GM12872 (cell line): ENCODE measurements at regions not wholly inside any gene's neighbourhood (a gene's known extent, or its start where the extent isn't known, plus 50 kb on each side); places are given as distances from the start of the nearest gene placed in this dataset.

Experiments used
- TF ChIP-seq, protein P1 (sequence below): IDR thresholded peaks from 3 replicates; pipeline ENCODE4 v1.5.1; 2011; ENCODE audit warnings: low read depth, mild to moderate bottlenecking, low read length, moderate library complexity; ENCODE audit not compliant: insufficient read depth

DNA sequence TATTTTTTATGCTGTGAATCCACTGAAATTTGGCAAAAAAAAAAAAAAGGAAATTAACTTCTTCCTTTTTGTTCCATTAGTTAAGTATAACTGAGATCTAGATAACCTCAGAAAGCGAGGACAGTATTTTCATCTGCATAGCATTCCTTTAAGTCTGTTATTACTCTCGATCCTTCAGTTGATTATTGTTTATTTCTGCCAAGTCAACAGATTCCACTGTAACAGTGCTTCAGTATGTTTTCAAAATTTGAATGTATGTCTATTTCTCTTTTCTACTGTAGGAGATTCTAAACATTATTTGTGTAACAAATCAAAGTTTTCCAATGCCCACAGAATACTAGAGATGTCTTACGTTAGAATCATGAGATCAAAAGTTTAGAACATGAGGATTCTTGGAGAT lies 133.1 kb upstream of the RGPD4 start:
- TF ChIP-seq, protein P1, sequence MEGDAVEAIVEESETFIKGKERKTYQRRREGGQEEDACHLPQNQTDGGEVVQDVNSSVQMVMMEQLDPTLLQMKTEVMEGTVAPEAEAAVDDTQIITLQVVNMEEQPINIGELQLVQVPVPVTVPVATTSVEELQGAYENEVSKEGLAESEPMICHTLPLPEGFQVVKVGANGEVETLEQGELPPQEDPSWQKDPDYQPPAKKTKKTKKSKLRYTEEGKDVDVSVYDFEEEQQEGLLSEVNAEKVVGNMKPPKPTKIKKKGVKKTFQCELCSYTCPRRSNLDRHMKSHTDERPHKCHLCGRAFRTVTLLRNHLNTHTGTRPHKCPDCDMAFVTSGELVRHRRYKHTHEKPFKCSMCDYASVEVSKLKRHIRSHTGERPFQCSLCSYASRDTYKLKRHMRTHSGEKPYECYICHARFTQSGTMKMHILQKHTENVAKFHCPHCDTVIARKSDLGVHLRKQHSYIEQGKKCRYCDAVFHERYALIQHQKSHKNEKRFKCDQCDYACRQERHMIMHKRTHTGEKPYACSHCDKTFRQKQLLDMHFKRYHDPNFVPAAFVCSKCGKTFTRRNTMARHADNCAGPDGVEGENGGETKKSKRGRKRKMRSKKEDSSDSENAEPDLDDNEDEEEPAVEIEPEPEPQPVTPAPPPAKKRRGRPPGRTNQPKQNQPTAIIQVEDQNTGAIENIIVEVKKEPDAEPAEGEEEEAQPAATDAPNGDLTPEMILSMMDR: no peak

GRCh38 chr2:107694667-107695066 lies 132.0 kb upstream of the RGPD4 start:
- TF ChIP-seq, protein P1: no peak

DNA sequence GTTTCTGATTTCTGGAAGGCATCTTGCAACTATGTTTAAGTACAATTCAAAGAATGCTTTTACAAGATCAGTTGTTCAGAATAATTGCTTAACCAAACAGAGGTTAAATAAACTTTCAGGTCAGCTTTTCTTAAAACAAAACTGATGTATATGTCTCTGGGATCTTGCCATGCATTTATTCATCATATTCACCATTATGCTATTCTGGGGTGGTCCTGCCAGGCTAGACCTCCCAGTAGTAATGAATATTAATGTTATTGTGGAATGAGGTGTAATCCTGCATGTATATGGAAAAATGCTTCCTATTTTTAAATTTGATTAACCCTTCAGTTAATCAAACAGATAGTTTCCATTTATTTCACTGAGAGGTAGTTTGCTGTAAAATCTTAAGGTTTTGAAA lies 129.3 kb upstream of the RGPD4 start:
- TF ChIP-seq, protein P1: no peak

- TF ChIP-seq, protein P1: no peak
Observed at GRCh38 chr2:107698861-107699260, 127.8 kb upstream of the RGPD4 start.

- TF ChIP-seq, protein P1: no peak
Observed at GRCh38 chr2:107700073-107700472, 126.6 kb upstream of the RGPD4 start.

- TF ChIP-seq, protein P1: no peak
Observed at GRCh38 chr2:107711941-107712340, 114.8 kb upstream of the RGPD4 start.

DNA sequence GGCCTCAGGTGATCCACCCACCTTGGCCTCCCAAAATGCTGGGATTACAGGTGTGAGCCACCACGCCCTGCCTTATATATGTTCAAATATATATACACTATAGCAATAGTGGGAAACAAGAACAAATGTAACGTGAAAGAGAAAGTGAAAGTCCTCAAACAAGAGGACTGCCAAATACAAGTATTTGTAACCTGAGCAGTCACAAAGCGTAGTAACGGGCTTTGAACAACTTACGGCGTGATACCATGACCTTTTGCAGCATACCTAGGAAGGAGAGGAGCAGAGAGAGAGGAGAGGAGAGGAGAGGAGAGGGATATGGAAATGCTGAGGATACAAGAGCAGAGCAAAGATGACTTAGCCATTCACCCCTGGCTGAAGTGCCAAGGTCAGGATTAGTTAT lies 113.8 kb upstream of the RGPD4 start:
- TF ChIP-seq, protein P1: no peak

GRCh38 chr2:107717661-107718060 lies 109.0 kb upstream of the RGPD4 start:
- TF ChIP-seq, protein P1: no peak
